ENCODE measurements at regions not wholly inside any gene's neighbourhood (a gene's known extent, or its start where the extent isn't known, plus 50 kb on each side); places are given as distances from the start of the nearest gene placed in this dataset.

DNA sequence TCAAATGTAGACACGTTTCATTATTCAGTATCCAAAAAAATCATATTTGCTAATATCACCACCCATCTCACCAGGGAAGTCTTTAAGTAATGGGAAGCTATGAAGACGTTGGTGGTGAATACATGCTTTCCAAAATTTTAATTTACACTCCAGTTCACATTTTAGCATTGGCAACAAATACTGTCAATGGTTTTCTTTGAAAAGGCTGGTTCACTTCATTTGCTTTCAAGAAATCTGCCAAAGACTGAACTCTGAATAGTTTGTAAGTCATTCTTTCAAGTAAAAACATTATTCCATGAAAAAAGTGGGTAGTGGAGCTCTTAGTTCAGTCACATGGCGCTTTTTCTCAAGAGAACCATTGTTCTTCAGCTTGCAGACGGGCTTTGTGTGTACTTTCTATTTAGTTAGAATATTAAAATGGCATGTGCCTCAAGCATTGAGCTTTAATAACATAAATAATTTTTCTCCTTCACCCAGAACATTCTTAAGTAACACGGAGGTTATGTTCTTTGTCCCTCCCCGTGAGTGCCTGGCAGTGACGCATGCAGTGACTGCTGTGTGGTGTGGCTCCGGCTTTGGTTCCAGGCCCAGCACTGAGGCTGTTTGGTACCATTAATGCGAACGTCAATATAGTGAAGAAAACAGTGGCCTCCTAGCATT, 300.0 kb upstream of the HDAC4 start:
- DNase-seq: no peak

DNA sequence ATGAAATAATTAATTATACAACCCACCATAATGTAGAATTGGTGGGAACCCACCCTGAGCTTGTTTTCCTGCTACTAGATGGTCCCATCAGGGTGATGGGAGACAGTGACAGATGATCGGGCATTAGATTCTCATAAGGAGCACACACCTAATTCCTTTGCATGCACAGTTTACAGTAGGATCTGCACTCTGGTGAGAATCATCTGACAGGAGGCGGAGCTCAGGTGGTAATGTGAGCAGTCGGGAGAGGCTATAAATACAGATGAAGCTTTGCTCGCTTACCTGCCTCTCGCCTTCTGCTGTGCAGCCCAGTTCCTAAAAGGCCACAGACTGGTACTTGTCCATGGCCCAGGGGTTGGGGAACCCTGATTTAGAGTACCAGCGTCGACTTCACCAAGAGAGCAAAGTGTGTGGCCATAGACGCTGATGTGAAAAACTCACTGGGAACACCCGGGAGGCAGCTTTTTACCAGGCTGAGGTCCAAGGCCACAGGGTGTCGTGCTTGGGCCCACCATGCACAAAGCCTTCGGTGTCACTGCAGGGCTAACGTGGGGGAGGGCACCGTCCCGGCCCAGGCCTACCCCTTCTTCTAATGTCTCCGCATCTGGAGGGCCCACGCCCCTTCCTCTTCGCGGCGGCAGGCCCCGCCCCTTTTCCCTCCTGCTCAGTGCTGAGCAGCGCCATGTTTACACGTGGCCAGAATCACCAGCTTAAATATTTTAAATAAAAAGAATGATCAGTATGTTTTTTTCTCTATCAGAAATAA, 296.8 kb upstream of the HDAC4 start:
- no peak for DNase-seq

DNA sequence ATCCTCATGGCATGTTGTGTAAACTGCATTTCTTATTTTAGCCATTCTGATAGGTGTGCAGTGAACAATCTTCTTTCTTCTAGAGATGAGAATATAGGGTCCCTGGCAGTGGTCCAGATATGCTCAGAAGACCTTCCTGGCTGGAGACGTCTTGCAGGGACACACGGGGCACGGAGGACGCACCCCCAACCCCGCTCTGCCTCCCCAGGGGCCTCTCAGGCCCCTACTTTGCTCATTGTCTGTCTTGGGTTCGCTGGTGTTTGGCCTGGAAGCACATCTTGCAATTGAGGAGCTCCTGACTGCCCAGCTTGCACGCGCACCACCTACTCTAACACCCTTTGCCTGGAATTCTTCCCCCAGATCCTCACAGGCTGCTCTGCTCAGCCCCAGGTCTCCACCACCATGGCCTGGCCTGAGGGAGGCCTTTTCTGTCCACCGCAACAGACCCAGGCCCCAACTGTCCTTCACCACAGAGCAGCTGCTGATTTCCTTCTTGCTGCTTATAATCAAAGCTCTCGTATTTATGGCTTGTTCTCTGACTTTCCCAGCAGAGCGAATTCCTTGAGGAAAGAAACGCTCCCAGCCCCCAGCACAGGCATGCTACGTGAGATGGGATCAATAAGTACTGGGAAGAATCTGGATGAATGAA, 295.9 kb upstream of the HDAC4 start:
- DNase-seq: no peak

DNA sequence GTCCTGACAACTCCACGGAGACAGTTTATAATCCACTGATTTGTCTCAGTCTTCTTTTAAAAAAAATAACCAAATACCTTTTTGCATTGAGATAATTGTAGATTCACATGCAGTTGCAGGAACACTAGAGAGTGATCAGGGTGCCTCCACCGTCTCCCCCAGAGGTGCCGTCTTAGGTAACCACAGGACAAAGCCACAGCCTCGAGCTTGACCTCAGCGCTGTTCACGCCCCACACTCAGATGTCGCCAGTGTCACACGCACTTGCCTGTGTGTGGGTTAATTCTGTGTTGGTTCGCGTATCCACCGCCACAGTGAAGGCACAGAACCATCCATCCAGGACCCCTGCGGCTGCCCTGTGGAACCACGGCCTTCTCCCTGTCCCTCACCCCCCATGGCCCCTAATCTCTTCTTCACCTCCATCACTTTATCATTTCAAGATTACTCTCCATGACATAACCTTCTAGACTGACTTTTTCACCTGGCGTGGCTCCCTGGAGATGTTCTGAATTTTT, 295.0 kb upstream of the HDAC4 start:
- no peak for DNase-seq

DNA sequence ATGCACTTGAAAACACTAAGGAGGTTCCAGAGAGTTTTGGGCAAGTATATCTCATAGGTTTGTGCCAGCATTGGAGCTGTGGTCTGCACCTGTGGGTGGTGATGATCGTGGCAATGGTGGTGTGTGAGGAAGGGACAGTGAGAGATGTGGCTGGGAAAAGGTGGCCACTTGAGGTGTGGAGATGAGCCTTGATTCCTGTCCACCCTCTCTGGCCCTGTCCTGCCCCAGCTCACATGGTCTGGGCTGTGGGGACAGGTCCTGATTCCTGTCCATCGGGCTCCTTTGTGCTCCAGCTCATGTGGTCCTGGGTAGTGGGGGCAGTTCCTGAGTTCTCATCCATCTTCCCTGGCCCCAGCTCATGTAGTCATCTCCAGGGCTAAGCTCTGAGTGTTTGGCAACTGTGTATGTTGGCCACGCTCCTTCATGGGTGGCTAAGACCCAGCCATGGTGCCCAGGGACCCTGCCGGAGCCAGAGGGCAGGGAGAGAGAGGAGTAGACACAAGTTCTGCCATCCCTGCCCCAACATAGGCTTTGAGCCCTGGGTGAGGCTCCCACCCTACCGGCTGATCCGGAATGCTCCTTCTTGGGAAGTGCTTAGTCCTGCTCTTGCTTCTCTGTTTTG, 294.4 kb upstream of the HDAC4 start:
- no peak for DNase-seq

DNA sequence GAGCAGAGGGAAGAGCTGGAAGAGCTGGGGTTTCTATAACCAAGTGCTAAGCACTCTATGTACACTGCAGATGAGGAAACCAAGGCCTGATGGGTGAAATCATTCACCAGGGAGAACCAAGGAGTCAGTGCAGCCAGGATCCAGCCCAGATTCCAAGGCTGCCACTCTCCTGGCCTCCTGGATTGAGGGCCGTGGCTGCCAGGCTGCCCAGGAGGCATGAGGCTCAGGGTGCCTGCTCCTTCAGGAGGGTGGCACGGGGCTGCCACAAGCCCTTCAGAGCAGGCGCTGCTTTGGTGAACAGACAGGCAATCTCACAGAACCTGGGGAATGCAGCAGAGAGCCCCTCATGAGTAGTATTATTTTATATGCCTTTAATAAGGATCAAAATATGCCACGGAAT, 293.7 kb upstream of the HDAC4 start:
- DNase-seq: no peak

DNA sequence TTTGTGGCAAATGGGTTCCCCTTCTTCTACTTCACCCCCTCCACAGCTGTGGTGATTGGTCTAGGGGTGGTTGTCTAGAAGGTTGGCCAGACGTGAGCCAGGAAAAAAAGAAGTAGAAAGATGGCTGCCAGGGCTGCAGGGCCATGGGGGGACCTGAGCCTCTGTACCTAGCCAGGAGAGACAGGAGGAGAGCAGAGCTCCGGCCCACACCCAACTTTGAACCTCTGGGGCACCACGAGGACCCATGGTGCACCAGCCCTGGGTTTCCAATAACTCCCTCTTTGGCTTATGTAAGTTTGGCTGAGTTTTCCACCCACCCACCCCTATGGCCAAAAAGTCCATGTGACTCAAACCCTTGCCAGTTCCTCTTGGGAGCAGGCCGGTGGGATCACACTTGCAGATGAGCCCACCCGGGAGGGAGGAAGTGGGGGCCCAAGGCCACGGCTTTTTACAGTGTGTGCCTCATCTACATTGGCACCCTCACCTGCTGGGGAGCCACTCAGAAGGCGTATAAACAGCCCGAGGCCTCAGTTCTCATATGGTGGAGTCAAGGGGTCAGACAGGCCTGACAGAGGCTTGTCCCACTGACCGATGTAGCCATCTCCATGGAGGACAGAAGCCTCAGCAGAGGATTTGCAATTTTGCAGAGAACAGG, 293.1 kb upstream of the HDAC4 start:
- DNase-seq: no peak

DNA sequence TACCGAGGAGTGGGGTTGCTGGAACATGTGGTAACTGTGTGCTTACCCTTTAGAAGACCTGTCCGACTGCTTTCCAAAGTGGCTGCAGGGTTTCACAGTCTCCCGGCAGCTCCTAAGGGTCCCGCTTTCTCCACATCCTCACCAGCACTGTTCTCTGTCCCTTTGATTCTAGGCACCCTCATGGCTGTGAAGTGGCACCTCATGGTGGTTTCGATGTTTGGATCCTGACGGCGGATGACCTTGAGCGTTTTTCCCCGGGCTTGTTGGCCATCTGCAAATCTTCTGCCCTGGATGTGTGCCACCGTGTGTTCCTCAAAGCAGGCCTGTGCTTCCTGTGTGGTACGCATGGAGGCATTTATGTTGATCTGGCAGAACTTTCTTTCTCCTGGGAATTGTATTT, 292.5 kb upstream of the HDAC4 start:
- DNase-seq: no peak

DNA sequence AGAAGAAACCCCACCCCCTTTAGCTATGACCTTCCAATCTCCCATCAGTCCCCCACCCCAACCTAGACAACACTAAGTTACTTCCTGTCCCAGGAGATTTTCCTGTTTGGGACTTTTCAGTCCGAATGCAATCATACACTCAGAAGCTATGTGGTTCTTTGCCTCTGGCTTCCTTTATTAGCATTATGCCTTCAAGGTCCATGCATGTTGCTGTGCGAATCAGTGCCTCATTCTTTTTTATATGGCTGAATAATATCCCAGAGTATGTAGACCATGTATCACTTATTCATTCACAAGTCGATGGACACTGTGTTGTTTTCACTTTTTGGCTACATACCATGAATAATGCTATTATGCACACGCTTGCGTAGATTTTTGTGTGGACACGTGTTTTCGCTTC, 292.1 kb upstream of the HDAC4 start:
- no peak for DNase-seq

DNA sequence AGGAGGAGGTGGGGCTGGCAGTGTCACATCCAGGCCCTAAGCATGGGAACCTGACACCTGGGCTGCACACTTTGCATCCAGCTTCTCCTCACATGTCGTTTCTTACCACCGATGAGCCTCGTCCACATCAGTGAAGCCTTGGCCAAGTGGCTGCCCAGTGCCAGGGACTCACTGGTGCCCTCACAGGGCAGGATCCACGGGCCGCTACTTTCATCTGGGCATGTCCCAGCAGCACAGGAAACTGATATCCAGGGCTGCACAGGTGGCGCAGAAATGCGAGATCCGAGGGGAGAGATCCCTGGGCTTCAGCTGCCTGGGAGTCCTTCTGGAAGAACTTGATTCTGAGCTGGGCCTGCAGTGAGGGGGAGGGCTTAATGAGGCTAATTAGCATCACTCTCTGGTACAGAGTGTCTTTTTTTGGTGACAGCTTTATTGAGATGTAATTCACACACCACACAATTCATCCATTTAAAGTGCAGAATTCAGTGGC, 291.6 kb upstream of the HDAC4 start:
- no peak for DNase-seq

DNA sequence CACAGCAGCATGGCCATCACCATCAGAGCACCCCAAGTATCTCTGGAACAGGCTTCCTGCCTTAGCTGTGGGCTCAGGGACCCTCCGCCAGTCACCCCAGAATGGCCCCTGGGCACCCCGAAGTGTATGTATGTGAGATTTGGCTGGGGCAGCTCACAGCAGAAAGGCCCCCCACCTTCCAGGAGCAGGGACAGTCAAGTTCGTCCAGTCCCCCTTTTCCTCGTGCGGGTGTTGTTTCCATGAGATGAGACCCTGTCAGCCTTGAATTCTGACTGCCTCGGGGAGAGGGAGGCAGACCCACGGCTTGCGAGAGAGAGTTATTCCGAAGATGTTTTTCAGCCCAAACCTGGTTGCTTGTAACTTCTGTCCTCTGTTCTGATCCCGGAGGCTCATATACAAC, 290.9 kb upstream of the HDAC4 start:
- DNase-seq: no peak

DNA sequence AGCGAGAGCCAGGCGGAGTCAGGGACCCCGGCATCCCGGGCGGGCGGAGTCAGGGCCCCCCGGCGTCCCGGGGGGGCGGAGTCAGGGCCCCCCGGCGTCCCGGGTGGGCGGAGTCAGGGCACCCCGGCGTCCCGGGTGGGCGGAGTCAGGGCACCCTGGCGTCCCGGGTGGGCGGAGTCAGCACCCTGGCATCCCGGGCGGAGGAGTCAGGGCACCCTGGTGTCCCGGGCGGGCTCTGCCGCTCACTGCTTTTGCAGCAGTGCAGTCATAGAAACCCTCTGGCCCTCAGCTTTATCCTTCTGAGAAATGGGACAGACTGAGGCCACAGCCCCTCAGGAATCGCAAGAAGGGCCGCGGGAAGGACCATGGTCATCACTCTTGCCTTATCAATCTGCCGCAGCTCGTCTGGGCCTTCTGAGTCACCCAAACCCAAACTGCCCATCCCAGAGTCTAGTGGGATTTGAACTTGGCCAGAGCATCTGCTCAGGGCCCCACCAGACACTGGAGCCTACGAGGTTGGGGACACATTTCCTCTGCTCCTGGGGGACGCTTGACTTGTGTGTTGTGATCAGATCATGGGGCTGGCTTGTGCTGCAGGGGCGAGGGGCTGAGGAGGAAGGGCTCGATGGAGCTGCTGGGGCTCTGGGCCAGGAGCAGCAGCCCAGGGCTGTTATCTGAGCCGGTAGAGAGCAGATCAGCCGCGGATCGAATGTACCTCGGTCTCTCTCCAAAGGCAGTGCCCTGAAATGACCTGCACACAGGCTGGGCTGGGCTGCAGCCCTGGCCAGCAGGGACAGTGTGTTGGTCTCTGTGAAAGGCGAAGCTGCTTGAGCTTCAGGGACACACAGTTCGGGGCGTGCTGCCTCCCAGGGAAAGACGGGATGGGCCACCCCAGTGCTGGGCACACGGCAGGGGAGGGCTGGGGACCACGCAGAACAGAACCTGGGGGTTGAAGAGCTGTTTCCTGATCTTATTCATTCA, 290.1 kb upstream of the HDAC4 start:
- no peak for DNase-seq

DNA sequence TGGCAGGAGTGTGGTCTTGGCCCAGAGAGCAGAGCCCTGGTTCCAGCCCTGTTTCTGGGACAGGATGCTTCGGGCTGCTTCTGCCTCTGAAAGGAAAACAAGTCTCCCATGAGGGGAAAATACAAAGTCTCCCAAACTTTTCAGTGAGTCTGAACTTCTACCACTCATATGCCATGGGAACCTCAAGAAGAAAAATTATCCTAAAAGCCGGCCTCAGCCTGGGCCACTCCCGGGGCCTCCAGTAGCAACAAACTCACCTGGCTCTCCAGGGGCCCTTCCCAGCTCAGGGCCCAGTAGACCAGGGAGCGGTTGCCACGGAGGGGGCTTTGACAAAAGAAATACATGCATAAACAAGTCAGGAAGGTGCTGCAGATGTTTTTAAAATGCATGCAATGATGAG, 289.2 kb upstream of the HDAC4 start:
- DNase-seq: no peak

DNA sequence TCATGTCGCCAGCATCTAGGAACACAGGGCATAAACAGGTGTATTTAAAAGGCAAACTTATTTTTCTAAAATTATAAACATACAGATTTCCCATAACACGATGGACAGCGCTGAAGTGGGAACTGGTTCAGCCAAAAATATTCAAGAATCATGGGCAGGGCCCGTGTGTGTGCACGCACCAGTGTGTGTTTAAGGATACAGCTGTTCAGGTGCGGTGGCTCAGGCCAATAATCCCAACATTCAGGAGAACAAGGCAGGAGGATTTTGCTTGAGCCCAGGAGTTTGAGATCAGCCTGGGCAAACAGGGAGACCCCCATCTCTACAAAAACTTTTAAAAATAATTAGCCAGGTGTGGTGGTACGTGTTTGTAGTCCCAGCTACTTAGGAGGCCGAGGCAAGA, 288.6 kb upstream of the HDAC4 start:
- DNase-seq: no peak

DNA sequence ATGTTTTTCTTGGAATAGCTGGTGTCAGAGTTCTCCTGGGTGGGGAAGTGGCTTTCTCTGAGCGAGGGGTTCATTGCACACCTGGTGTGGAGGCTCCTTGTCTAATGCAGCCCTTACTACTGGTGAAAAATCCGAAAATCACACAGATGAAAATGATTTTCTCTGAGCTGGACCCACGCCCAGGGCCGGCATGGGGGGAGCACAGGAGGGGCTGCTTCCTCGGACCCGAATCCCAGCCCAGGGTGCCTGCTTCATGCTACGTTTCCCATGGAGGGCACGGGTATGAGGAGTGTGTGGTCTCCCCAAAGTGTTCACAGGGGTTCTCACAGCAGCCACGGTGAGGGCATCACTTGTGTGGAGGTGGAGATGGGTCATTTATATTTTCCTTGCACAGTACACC, 288.0 kb upstream of the HDAC4 start:
- DNase-seq: no peak

DNA sequence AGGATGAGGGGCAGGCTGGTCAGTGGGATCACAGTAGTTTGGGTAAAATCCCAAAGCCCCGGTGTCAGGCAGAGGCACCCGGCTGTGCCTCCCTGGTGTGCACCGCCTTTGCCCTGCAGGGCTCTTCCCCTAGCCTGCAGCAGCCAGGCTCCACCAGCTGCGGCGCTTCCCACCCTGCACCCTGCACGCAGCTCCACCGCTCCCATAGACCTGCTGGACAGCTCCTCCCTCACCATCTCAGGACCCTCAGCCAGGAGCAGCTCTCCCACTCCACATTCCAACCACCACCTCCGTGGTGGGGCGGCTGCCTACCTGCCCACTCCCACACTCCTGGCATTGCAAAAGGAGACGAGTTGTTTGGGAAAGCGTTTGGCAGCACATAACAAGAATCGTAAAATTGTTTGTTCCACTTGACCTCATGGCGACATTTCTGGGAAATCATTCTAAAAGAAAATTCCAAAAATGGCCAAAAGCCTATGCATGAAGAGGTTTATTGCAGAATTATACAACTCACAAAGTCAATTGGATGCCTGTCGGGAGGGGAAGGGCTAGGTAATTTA, 287.4 kb upstream of the HDAC4 start:
- no peak for DNase-seq

DNA sequence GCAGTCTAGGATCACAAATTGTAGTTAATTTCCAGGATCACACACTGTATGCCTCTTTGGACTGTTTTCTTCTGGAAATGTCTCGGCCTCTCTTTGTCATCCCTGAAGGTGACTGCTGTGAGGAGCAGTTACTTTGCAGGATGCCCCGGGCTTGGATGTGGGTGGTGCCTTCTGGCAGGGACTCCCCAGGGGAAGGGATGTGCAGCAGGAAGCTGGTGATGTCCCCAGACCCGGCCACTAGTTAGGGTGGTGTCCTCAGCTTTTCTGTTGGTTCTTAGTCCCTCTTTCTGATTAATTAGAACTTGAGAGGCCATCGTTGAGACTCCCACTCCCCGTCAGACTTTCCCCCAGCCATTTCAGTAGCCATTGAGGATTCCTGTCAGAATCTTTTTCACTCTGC, 286.6 kb upstream of the HDAC4 start:
- no peak for DNase-seq

DNA sequence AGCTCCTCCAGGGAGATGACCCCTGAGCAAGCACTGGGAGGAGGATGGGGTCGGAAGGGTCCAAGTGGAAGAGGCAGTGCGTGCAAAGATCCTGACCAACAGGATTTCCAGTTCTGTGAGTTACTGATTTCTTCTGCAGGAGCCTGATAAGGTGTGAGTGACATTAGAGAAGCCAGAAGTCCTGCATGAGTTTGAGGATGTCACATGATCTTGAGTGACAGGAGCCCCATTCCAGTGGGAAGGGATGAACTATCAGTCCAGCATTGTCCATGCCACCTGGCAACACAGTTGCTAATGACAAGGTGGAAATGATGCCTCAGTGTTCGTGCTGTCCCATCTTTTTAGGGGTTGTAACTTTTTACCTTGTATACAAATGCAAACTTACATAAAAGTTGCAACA, 285.1 kb upstream of the HDAC4 start:
- no peak for DNase-seq

DNA sequence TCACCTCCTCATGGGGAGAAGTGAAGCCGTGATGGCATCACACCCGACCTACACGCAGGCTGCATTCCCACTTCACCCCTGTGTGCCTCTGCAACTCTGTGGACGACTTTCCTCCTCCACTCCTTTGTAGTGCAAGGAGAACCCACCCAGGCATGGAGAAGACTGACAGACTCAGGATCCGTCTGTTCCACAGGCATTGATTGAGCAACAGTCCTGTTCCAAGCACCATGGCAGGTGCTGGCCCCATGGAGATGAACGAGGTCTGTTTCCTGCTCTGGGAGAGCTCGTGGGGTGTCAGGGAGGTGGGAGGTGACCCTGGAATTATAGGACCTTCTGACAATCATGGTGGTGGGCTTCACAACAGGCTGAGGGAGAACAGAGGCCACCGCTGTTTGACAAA, 284.7 kb upstream of the HDAC4 start:
- no peak for DNase-seq

DNA sequence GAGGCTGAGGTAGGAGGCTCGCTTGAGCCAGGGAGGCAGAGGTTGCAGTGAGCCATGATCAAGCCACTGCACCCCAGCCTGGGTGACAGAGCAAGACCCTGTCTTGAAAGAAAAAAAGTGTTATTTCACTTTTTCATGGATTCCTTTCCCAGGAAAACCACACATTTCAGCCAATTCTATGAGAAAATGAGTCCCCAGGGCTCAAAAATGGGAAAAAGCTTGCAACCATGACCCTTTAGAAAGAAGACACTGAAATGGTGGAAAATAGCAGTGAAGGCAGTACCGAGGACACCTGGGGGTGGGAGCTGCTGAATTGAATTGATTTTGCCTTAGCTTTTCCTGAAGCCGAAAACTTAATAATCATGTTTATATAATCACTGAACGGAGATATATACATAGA, 284.2 kb upstream of the HDAC4 start:
- DNase-seq: no peak

DNA sequence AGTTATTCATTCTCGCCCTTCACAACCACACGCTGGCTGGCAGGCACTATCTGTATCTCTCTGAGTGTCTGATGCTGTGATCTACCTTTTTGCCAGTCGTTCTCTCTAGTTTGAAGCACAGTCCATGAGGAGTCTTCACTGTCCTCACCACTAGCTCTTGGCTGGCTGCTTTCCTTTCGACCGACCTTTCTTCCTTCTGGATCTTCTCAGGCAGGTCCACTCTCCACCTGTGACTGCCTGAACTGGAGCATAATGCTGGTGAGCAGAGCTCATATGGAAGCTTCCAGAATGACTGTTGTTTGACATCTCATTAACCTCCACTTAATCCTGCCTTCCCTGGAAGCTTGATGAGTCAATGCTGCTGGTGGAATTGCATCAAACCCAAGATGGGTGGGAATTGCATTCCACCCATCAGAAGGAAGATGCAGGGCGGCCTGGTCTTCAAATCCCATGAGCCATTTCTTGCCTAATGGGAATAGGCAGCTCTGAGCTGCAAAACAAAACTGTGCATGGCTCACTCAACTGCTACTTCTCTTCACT, 283.5 kb upstream of the HDAC4 start:
- DNase-seq: no peak
